CD14-positive monocyte (primary cell): ENCODE measurements at regions not wholly inside any gene's neighbourhood (a gene's known extent, or its start where the extent isn't known, plus 50 kb on each side); places are given as distances from the start of the nearest gene placed in this dataset.

Experiments used
- DNase-seq, 3 donors: peaks; one replicate each; pipeline ENCODE4 v3.0.0-alpha.2; 2011 to 2022
- H2AFZ ChIP-seq: 2 replicates; pipeline ENCODE4 v1.6.0; 2012; ENCODE audit warnings: mild to moderate bottlenecking, low read depth, low read length, inconsistent platforms; ENCODE audit not compliant: insufficient read depth, poor library complexity, severe bottlenecking
- H3K27ac ChIP-seq, 2 donors: 1 replicate in 1 of 2; 2 replicates in 1 of 2; pipeline ENCODE4 v1.5.1; 2012 to 2013; ENCODE audit warnings: low read length in 2 of 2, control low read depth in 1 of 2, inconsistent platforms in 1 of 2, low read depth in 1 of 2, mild to moderate bottlenecking in 1 of 2
- H3K27me3 ChIP-seq, 2 donors: one replicate each; pipeline versions ENCODE4 v1.6.0 to v1.6.1; 2011 to 2013; ENCODE audit warnings: low read length in 2 of 2; ENCODE audit not compliant: control insufficient read depth in 2 of 2, insufficient read depth in 2 of 2
- H3K36me3 ChIP-seq, 2 donors: replicated peaks in 1 of 2; 1 replicate in 1 of 2; 2 replicates in 1 of 2; pipeline versions ENCODE4 v1.5.1 to v1.6.1; 2012 to 2013; ENCODE audit warnings: low read length in 2 of 2, control low read depth in 1 of 2, inconsistent platforms in 1 of 2, mild to moderate bottlenecking in 1 of 2; ENCODE audit not compliant: insufficient read depth in 2 of 2, control insufficient read depth in 1 of 2
- H3K4me1 ChIP-seq, 2 donors: 1 replicate in 1 of 2; 2 replicates in 1 of 2; pipeline versions ENCODE4 v1.5.1 to v1.6.1; 2012 to 2013; ENCODE audit warnings: low read length in 2 of 2, control low read depth in 1 of 2, inconsistent platforms in 1 of 2, mild to moderate bottlenecking in 1 of 2, moderate library complexity in 1 of 2; ENCODE audit not compliant: insufficient read depth in 2 of 2, control insufficient read depth in 1 of 2
- H3K4me2 ChIP-seq: replicated peaks from 2 replicates; pipeline ENCODE3; 2012; ENCODE audit warnings: low read length, moderate library complexity, mild to moderate bottlenecking; ENCODE audit not compliant: poor library complexity, severe bottlenecking; ENCODE audit errors: extremely low read depth
- H3K4me3 ChIP-seq, 3 experiments: fragments of 200-600 bp in 1 of 3; sonication (generic) in 1 of 3; replicated peaks in 1 of 3; 1 replicate in 2 of 3; 2 replicates in 1 of 3; pipeline ENCODE4 v1.5.1; 2011 to 2013; ENCODE audit warnings: low read length in 3 of 3, mild to moderate bottlenecking in 3 of 3, control low read depth in 2 of 3, low read depth in 2 of 3, inconsistent platforms in 1 of 3, moderate library complexity in 1 of 3
- H3K79me2 ChIP-seq: 2 replicates; pipeline ENCODE4 v1.6.0; 2012; ENCODE audit warnings: mild to moderate bottlenecking, control low read depth, inconsistent platforms, low read length, moderate library complexity; ENCODE audit not compliant: insufficient read depth
- H3K9ac ChIP-seq: 2 replicates; pipeline ENCODE4 v1.6.0; 2017; ENCODE audit warnings: low read length, mild to moderate bottlenecking; ENCODE audit not compliant: insufficient read depth, poor library complexity, severe bottlenecking
- H3K9me3 ChIP-seq, 2 donors: replicated peaks in 1 of 2; 1 replicate in 1 of 2; 2 replicates in 1 of 2; pipeline versions ENCODE4 v1.5.1 to v1.6.1; 2012 to 2013; ENCODE audit warnings: low read length in 2 of 2, control low read depth in 1 of 2; ENCODE audit not compliant: control insufficient read depth in 1 of 2, insufficient read depth in 1 of 2
- H4K20me1 ChIP-seq: 2 replicates; pipeline ENCODE4 v1.6.0; 2012; ENCODE audit warnings: mild to moderate bottlenecking, low read length, control low read depth, moderate library complexity; ENCODE audit not compliant: insufficient read depth
- H3K27ac Mint-ChIP-seq, 7 donors: one replicate each; pipeline ENCODE4 v1.8.0; 2020; ENCODE audit warnings: mild to moderate bottlenecking in 7 of 7, mixed read lengths in 7 of 7, moderate library complexity in 6 of 7, inconsistent platforms in 2 of 7
- H3K27me3 Mint-ChIP-seq, 3 donors: one replicate each; pipeline ENCODE4 v1.8.0; 2021 to 2022; ENCODE audit warnings: low read depth in 3 of 3, mild to moderate bottlenecking in 3 of 3, mixed read lengths in 3 of 3, moderate library complexity in 3 of 3, inconsistent platforms in 1 of 3
- H3K36me3 Mint-ChIP-seq, 2 donors: one replicate each; pipeline ENCODE4 v1.8.0; 2020; ENCODE audit warnings: mixed read lengths in 2 of 2, inconsistent platforms in 1 of 2, mild to moderate bottlenecking in 1 of 2
- H3K4me1 Mint-ChIP-seq: one replicate; pipeline ENCODE4 v1.8.0; 2020; ENCODE audit warnings: mild to moderate bottlenecking, mixed read lengths
- H3K4me3 Mint-ChIP-seq, 2 donors: one replicate each; pipeline ENCODE4 v1.8.0; 2020; ENCODE audit warnings: mild to moderate bottlenecking in 2 of 2, mixed read lengths in 2 of 2, moderate library complexity in 1 of 2
- H3K9me3 Mint-ChIP-seq, 7 donors: one replicate each; pipeline ENCODE4 v1.8.0; 2020 to 2022; ENCODE audit warnings: mixed read lengths in 7 of 7, mild to moderate bottlenecking in 6 of 7, moderate library complexity in 6 of 7, inconsistent platforms in 2 of 7
- CTCF ChIP-seq: fragments of 200-600 bp; IDR thresholded peaks from one replicate; pipeline ENCODE4 v1.8.0; 2022; ENCODE audit warnings: antibody characterized with exemption, mild to moderate bottlenecking
- WGBS: methylation state at CpG from one replicate; pipeline ENCODE4 v1.1.5; 2013; ENCODE audit warnings: missing lambda C conversion rate; ENCODE audit not compliant: insufficient coverage; 5-methylcytosine and 5-hydroxymethylcytosine counted together
- intact Hi-C, 2 donors: fragments of 100-400 bp; cut with micrococcal nuclease; formaldehyde crosslinking; loops; one replicate each; pipeline versions ENCODE4 v1.15.0 to v1.15.1; 2023

DNA sequence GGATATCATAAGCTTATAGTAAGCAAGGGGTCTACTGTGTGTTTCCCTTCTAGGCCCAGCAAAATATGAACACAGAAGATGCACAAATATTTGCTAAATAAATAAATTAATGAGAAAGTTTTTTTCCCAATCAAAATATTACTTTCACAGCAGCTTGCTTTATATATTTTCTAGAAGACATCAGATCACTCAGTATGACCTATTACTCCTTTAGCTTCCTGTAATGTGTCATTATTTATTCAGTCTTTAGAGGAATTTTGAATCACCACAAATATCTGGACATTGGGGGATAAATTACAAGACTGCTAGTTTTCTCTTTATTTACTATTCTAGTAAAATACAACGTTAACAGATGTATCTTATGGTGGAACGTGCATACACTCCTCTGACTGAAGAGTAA is 765.8 kb upstream of the POM121L12 start:
- TF ChIP-seq CTCF: no peak
- H2AFZ ChIP-seq: no peak overlapping the region

DNA sequence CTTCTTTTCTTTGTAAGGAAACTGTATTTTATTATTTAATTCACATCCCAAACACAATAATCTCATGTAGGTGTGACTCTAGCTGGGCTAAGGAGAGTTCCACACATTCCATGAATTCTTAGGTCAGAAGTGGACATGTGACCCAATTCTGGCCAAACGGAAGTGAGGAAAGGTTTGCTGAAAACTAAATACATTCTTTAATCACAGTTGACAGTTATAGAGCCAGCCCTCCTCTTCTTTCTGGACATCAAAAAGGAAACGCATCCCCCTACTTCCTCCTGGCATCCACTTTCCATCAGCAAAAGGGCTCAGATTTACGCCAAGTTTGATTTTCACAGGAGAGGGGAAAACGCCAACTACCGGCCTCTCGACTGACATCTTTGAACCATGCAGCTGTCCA is 774.4 kb upstream of the POM121L12 start:
- 81% methylated on average over 3 of the region's 6 CpGs for WGBS

More for the DNA sequence above, 765.8 kb upstream of the POM121L12 start:
- intact Hi-C loops: no loop called here
- no CpG with 5 or more reads among the region's 2 CpGs for WGBS
- Histone ChIP-seq H3K4me3 (no peak overlapping the region), H3K9ac (no peak overlapping the region), H3K27me3 (no peaks in the 10 kb centered on the region), H3K79me2 (no peaks in the 10 kb centered on the region), H3K4me1 (no peaks in the 10 kb centered on the region), H3K4me2 (no peak overlapping the region), H3K27ac (no peak overlapping the region), H3K36me3 (no peaks in the 10 kb centered on the region), H3K9me3 (peaks cover 13 to 17% of the 10 kb centered on the region in 2 donors), H4K20me1 (no peaks in the 10 kb centered on the region)
- Mint-ChIP-seq H3K27ac (no peak overlapping the region), H3K4me1 (no peaks in the 10 kb centered on the region), H3K27me3 (peaks cover 2 to 7% (median 3%) of the 10 kb centered on the region in 3 donors), H3K9me3 (peaks cover 3 to 22% (median 13%) of the 10 kb centered on the region in 7 donors), H3K36me3 (no peaks in the 10 kb centered on the region), H3K4me3 (no peak overlapping the region)
- DNase-seq: no peak

More for the DNA sequence above, 774.4 kb upstream of the POM121L12 start:
- no peak overlapping the region for H2AFZ ChIP-seq
- Mint-ChIP-seq H3K36me3 (no peaks in the 10 kb centered on the region), H3K4me1 (no peaks in the 10 kb centered on the region), H3K9me3 (peaks cover 6 to 31% (median 15%) of the 10 kb centered on the region in 7 donors), H3K27ac (no peak overlapping the region), H3K4me3 (no peak overlapping the region), H3K27me3 (peaks cover 0 to 4% (median 2%) of the 10 kb centered on the region in 3 donors)
- no peaks in the 10 kb centered on the region for H3K4me1 ChIP-seq
- H3K79me2 ChIP-seq: no peaks in the 10 kb centered on the region
- H3K9me3 ChIP-seq: peaks cover 13 to 17% of the 10 kb centered on the region in 2 donors
- H3K4me3 ChIP-seq: no peak overlapping the region
- no peak overlapping the region for H3K9ac ChIP-seq
- DNase-seq: no peak
- H4K20me1 ChIP-seq: no peaks in the 10 kb centered on the region
- no peaks in the 10 kb centered on the region for H3K36me3 ChIP-seq
- no peak for TF ChIP-seq CTCF
- no peak overlapping the region for H3K4me2 ChIP-seq
- intact Hi-C loops: no loop called here
- H3K27ac ChIP-seq: no peak overlapping the region
- H3K27me3 ChIP-seq: no peaks in the 10 kb centered on the region
